BLaER1 (cell line): ENCODE measurements at regions not wholly inside any gene's neighbourhood (a gene's known extent, or its start where the extent isn't known, plus 50 kb on each side); places are given as distances from the start of the nearest gene placed in this dataset.

Experiments
- H3K27ac ChIP-seq: shearing (Covaris generic); formaldehyde crosslinking; 2 replicates; pipeline ENCODE4 v1.8.1; 2022
- H3K27me3 ChIP-seq: shearing (Covaris generic); formaldehyde crosslinking; 2 replicates; pipeline ENCODE4 v1.8.1; 2022
- H3K36me3 ChIP-seq: shearing (Covaris generic); formaldehyde crosslinking; 2 replicates; pipeline ENCODE4 v1.8.1; 2022
- H3K4me1 ChIP-seq: shearing (Covaris generic); formaldehyde crosslinking; 2 replicates; pipeline ENCODE4 v1.8.1; 2022
- H3K4me2 ChIP-seq: shearing (Covaris generic); formaldehyde crosslinking; 2 replicates; pipeline ENCODE4 v1.8.1; 2022
- H3K4me3 ChIP-seq: shearing (Covaris generic); formaldehyde crosslinking; 2 replicates; pipeline ENCODE4 v1.8.1; 2022
- H3K9ac ChIP-seq: shearing (Covaris generic); formaldehyde crosslinking; 2 replicates; pipeline ENCODE4 v1.8.1; 2022
- H3K9me3 ChIP-seq: shearing (Covaris generic); formaldehyde crosslinking; 2 replicates; pipeline ENCODE4 v1.8.1; 2022
- H4K20me1 ChIP-seq: shearing (Covaris generic); formaldehyde crosslinking; 2 replicates; pipeline ENCODE4 v1.8.1; 2022
- Cebpa-rat ChIP-seq: shearing (Covaris generic); IDR thresholded peaks from 2 replicates; pipeline ENCODE4 v1.8.1; 2022

GRCh38 chr13:98632961-98633360 is 56.1 kb upstream of the STK24 start:
- H3K4me2 ChIP-seq, result peak overlapping the region; percentile 37; the same call in 1 of the 2 replicates
- no peaks in the 10 kb centered on the region for H4K20me1 ChIP-seq
- H3K4me1 ChIP-seq, result no peaks in the 10 kb centered on the region; the same call in 1 of the 2 replicates
- H3K27ac ChIP-seq, result no peak overlapping the region
- H3K4me3 ChIP-seq, result no peak overlapping the region
- no peaks in the 10 kb centered on the region for H3K27me3 ChIP-seq
- no peaks in the 10 kb centered on the region for H3K9me3 ChIP-seq
- no peak overlapping the region for H3K9ac ChIP-seq
- no peak for TF ChIP-seq Cebpa-rat
- H3K36me3 ChIP-seq, result no peaks in the 10 kb centered on the region

GRCh38 chr13:98629055-98629454 is 52.1 kb upstream of the STK24 start:
- H3K4me1 ChIP-seq, result peaks cover under 1% of the 10 kb centered on the region
- no peak overlapping the region for H3K4me3 ChIP-seq
- TF ChIP-seq Cebpa-rat, result no peak
- peaks cover under 1% of the 10 kb centered on the region; the same call in 1 of the 2 replicates for H4K20me1 ChIP-seq
- H3K36me3 ChIP-seq, result no peaks in the 10 kb centered on the region
- H3K27ac ChIP-seq, result no peak overlapping the region
- peaks cover 32% of the 10 kb centered on the region for H3K27me3 ChIP-seq
- no peak overlapping the region for H3K4me2 ChIP-seq
- no peak overlapping the region for H3K9ac ChIP-seq
- H3K9me3 ChIP-seq, result no peaks in the 10 kb centered on the region
